Daoy (cell line): ENCODE measurements at regions not wholly inside any gene's neighbourhood (a gene's known extent, or its start where the extent isn't known, plus 50 kb on each side); places are given as distances from the start of the nearest gene placed in this dataset.
"Not testable (repeated sequence)": the region's sequence is repeated elsewhere in the genome, so short reads cannot be mapped to it uniquely, and the experiment has no call there.

Experiments
- DNase-seq: peaks from one replicate; pipeline ENCODE4 v3.0.0-alpha.2; 2015; ENCODE audit warnings: low read depth

DNA sequence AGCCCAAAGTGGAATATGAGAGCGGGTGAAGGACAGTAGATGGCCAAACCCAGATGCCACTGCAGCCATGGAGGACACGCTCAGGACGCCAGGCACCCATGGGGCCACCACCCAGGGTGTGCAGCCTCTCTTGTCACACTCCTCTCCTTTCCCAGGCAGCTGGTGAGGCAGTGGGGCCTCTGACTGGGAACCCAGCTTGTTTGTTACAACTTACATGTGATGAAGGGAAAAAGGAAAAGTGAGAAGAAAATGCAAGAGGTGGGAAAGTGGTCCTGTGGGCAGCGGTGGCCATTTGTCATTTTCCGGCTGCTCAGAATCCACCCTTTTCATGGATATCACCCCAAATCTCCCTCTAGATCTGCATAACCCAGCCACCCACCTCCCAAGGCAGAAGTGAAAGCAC is 62.7 kb upstream of the UNC5A start:
- no peak for DNase-seq

DNA sequence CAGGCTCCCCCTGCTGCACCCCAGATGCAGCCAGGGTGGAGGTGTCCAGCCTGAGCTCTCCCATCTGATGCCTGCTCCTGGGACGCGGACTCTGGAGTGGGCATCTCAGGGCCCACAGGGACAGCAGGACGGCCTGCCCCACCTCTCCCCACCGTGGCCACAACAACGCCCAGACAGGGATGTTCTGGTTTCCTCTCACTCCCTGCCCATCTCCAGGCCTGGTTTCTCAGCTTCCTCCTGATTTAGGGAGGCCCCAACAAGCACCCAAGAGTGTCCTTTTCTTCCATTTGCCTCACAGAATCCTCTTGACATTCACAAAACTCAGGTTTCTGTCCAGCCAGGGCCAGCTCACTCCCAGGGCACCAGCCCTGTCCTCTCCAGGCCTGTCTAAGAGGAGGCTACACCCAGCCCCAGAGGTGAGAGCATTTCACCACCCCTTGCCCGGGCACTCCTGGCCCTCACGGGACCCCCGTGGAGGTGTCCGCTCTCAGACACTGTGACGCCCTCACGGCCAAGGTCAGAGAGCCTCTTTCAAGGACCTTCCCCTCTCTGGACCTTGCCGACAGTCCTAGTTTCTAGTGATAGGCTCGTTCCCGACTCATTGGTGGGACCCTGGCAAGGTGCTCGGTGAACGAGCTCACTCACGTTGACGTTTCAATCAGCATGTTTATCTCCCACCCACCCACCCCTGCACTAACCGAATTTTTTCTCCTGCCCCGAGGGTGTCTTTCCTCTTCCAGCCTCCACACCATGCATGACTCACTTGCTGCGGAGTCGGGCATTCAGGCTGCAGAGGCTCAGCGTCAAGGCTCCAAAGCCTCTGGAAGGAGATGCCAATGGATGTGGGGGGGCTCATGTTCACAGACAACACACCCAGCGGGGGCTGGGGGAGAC is 62.0 kb upstream of the UNC5A start:
- peak; percentile 59 for DNase-seq

DNA sequence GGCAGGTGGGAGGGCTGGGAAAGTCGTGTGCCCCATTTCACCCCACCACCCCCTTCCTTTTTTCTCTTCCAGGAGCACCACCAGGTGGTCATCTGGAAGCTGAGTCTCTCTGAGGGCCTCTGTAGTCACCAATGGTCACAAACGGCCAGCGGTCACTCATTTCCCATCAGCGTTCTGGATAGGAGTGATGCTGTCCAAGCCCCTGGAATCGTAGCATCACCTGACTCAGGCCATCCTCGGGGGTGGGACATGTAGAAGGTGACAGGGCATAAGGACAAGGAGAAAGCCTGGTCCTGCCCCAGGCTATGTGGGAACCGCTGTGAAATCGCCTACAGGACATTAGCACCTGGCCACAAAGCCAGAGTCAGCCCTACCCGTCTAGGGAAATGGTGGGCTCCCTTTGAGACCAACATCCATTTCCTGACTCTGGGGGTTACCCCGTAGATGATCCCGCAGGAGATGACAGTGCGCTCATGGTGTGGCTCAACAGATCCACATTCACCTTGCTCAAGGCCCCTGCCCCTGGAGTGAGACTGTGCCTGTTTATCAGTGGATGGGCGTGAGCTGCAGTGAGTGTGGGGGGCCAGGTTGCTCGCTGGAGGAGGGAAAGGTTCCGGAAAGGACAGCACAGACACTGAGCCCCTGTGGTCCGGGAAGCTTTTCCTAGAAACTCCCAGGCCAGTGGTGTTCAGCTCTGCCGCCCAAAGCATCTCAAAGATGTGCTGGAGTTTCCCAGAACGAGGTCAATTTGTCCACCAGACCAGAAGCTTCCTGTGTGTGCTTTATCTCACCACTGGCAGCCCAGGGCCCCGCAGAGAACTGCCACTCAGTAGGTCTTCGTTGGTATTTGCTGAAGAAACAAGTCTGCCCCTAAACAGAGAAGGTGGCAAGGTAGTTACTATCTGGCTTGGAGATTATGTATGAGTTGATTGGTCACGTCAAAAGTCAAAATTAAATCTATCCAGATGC is 61.1 kb upstream of the UNC5A start:
- DNase-seq, result no peak

DNA sequence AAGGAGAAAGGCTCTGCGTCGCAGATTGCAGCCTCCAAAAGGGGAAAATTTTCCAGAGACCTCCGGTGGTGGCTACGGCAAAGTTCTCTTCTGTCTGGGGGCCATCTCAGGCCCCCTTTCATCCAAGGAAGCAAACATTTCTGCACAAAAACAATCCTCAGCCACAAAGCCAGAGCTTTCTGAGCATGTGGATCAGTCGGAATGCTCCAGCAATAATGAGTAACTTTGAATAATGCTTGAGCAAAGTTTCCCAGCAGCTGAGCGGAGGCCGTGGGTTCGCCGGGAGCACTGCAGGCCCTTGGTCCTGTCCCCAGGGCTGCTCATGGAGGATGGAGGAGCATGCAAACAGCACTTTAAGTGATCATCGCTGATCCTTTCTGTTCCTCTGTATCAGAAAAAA is 60.2 kb upstream of the UNC5A start:
- DNase-seq, result no peak

GRCh38 chr5:176754376-176754973 is 55.9 kb upstream of the UNC5A start:
- DNase-seq, result no peak

DNA sequence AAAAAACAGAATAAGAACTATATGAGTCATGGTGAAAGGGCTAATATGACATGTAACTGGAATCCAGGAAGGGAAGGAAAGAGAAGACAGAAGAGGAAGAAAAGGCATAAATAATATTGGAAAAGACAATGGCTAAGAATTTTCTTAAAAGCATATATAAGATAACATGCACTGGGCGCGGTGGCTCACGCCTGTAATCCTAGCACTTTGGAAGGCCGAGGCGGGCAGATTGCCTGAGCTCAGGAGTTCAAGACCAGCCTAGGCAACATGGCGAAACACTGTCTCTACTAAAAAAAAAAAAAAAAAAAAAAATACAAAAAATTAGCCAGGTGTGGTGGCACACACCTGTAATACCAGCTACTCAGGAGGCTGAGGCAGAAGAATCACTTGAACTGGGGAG is 54.8 kb upstream of the UNC5A start:
- DNase-seq, result not testable (repeated sequence)

- not testable (repeated sequence) for DNase-seq
These were observed 52.8 kb upstream of the UNC5A start for GRCh38 chr5:176757569-176757968.
